ENCODE measurements at regions not wholly inside any gene's neighbourhood (a gene's known extent, or its start where the extent isn't known, plus 50 kb on each side); places are given as distances from the start of the nearest gene placed in this dataset.

DNA sequence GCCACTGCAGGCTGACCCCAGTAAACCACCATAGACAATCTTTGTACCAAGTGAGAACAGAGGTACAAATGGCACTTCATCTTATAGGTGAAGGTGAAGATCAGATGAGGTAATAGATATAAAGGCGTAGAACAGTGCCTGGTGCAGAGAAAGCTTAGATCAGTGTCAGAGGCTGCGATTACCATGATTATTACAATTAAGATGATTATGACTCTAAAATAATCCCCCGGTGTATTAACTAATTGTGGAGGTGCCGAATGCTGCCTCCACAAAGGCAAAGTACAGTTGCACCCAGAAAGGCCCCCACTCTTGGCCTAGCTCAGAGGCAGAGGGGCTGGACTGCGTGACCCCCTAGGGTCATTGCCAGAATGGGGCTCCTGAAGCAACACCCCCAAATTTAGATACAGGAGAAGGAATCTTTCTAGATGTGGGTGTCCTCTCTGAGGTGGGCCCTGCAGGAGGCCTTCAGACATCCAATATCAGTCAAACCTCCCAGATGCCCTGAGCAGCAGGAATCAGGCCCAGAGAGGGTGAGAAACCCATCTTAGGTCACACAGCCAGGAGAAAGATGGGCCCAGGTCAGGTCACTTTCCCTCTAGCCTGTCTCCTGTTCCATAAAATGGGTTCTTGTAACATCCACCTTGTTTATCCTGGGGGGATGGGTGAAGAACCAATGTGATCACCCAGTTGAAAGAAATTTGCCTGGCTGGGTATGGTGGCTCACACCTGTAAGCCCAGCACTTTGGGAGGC lies 139.8 kb downstream of the PHETA1 start:
- ATAC-seq = no peak
- no peaks in the 10 kb centered on the region for H3K4me1 ChIP-seq
- no peak for DNase-seq
- H3K4me3 ChIP-seq = no peak overlapping the region
- H3K27ac ChIP-seq = no peak overlapping the region
- intact Hi-C loops (cut with DNase I) = no loop called here
- no peak for TF ChIP-seq CTCF (IDR thresholded peaks at IDR 0.05)
- H3K36me3 ChIP-seq = no peaks in the 10 kb centered on the region
- peaks cover 0 to 42% of the 10 kb centered on the region in 2 donors for H3K27me3 ChIP-seq
- no peaks in the 10 kb centered on the region for H3K9me3 ChIP-seq

- Histone ChIP-seq H3K27ac (no peak overlapping the region), H3K4me1 (no peaks in the 10 kb centered on the region), H3K36me3 (no peaks in the 10 kb centered on the region), H3K27me3 (peaks cover 0 to 37% of the 10 kb centered on the region in 2 donors), H3K9me3 (no peaks in the 10 kb centered on the region), H3K4me3 (no peak overlapping the region)
- ATAC-seq (no peak), DNase-seq (no peak)
- no peak for TF ChIP-seq CTCF (IDR thresholded peaks at IDR 0.05)
- intact Hi-C loops (cut with DNase I) = no loop called here
Observed at GRCh38 chr12:111227476-111228420, 141.1 kb downstream of the PHETA1 start.

DNA sequence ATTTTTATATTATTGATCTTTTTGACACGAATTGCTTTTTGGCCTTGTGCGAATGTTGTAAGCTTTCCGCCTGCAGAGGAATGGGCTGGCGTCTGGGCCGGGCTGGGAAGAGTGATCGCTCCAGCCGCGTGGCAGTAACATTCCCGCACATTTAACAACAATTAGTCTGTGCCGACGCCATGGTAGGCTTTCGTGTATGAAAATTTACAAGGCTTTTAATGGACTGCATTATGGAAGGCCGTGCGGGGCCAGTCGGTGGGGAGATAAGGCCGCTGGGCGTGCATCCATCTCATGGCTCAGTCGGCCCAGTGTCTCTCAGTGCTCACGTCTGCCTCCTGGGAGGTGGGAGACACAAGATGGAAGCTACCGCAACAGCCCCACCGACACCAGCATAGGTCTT lies 142.2 kb downstream of the PHETA1 start:
- DNase-seq = no peak
- TF ChIP-seq CTCF (IDR thresholded peaks at IDR 0.05) = no peak
- H3K27ac ChIP-seq = no peak overlapping the region
- H3K36me3 ChIP-seq = no peaks in the 10 kb centered on the region
- no peak overlapping the region for H3K4me3 ChIP-seq
- H3K4me1 ChIP-seq = no peaks in the 10 kb centered on the region
- intact Hi-C loops (cut with DNase I) = no loop called here
- peaks cover 0 to 34% of the 10 kb centered on the region in 2 donors for H3K27me3 ChIP-seq
- no peak for ATAC-seq
- H3K9me3 ChIP-seq = no peaks in the 10 kb centered on the region

- H3K9me3 ChIP-seq = no peaks in the 10 kb centered on the region
- no peaks in the 10 kb centered on the region for H3K4me1 ChIP-seq
- ATAC-seq (no peak), DNase-seq (no peak)
- intact Hi-C loops (cut with DNase I) = no loop called here
- H3K27me3 ChIP-seq = peaks cover 0 to 32% of the 10 kb centered on the region in 2 donors
- no peak for TF ChIP-seq CTCF (IDR thresholded peaks at IDR 0.05)
- no peaks in the 10 kb centered on the region for H3K36me3 ChIP-seq
- no peak overlapping the region for H3K4me3 ChIP-seq
- no peak overlapping the region for H3K27ac ChIP-seq
Observed at GRCh38 chr12:111225307-111225706, 143.6 kb downstream of the PHETA1 start.
